GM12878 (cell line): ENCODE measurements at regions not wholly inside any gene's neighbourhood (a gene's known extent, or its start where the extent isn't known, plus 50 kb on each side); places are given as distances from the start of the nearest gene placed in this dataset.

ENCODE experiments used
- ATAC-seq: fragments of 200-7000 bp; cut with Tn5 transposase; 3 replicates; pipeline ENCODE4 v1.9.1; 2020; ENCODE audit warnings: mild to moderate bottlenecking, moderate library complexity
- BruUV-seq: library from RNA; stranded (reverse); fragments of 400-500 nt; replicated peaks from 2 replicates; lab custom pipeline; 2021; lab: Mats Ljungman, UMichigan
- CTCF ChIA-PET: fragments of 300-600 bp; sonication (Branson Sonifier 250); formaldehyde crosslinking; extraction: SDS; loops from one replicate; lab custom pipeline; 2021; ENCODE audit warnings: inconsistent platforms; lab: Yijun Ruan, JAX
- POLR2A ChIA-PET: fragments of 350-600 bp; formaldehyde crosslinking; extraction: SDS; loops from one replicate; lab custom pipeline; 2021; ENCODE audit warnings: inconsistent platforms; lab: Charles Lee
- RAD21 ChIA-PET: fragments of 300-600 bp; sonication (Branson Sonifier 250); formaldehyde crosslinking; loops from one replicate; lab custom pipeline; 2023; ENCODE audit warnings: antibody characterized with exemption; ENCODE audit not compliant: unreplicated experiment; lab: Charles Lee
- SMC1A ChIA-PET: fragments of 300-600 bp; sonication (Branson Sonifier 250); formaldehyde crosslinking; loops from one replicate; lab custom pipeline; 2023; ENCODE audit not compliant: unreplicated experiment, uncharacterized antibody; lab: Charles Lee
- DNase-seq: peaks from one replicate; pipeline ENCODE4 v3.0.0-alpha.2; 2011; ENCODE audit warnings: low read depth, low spot score
- FAIRE-seq: peaks from 3 replicates; lab custom pipeline; 2011; peaks lifted over from hg19 to GRCh38; lab: Jason Lieb, UNC
- H2AFZ ChIP-seq: 2 replicates; pipeline ENCODE4 v1.6.0; 2011; ENCODE audit warnings: low read depth, low read length, control low read depth; ENCODE audit not compliant: control insufficient read depth
- H3K27ac ChIP-seq: 2 replicates; pipeline ENCODE4 v1.5.1; 2011; ENCODE audit warnings: control low read depth; ENCODE audit not compliant: control insufficient read depth, insufficient read depth
- H3K27me3 ChIP-seq, 2 experiments: replicated peaks in 1 of 2; 2 replicates each; pipeline versions ENCODE4 v1.6.0 to v1.6.1; 2011; ENCODE audit warnings: low read length in 1 of 2; ENCODE audit not compliant: control insufficient read depth in 2 of 2, insufficient read depth in 2 of 2
- H3K36me3 ChIP-seq, 2 experiments: 2 replicates each; pipeline ENCODE4 v1.5.1; 2011; ENCODE audit warnings: low read length in 1 of 2; ENCODE audit not compliant: control insufficient read depth in 2 of 2, insufficient read depth in 2 of 2
- H3K4me1 ChIP-seq: 2 replicates; pipeline ENCODE4 v1.6.1; 2011; ENCODE audit warnings: mild to moderate bottlenecking, low read length, moderate library complexity, mixed read lengths; ENCODE audit not compliant: control insufficient read depth, insufficient read depth
- H3K4me2 ChIP-seq: 2 replicates; pipeline ENCODE4 v1.6.0; 2011; ENCODE audit warnings: control low read depth; ENCODE audit not compliant: control insufficient read depth, insufficient read depth
- H3K4me3 ChIP-seq: fragments of 200-600 bp; sonication (generic); 2 replicates; pipeline ENCODE4 v1.5.1; 2016
- H3K79me2 ChIP-seq: 2 replicates; pipeline ENCODE4 v1.6.0; 2011; ENCODE audit warnings: low read length; ENCODE audit not compliant: control insufficient read depth, insufficient read depth
- H3K9ac ChIP-seq: 2 replicates; pipeline ENCODE4 v1.8.0; 2011; ENCODE audit warnings: low read length, control low read depth, mixed read lengths; ENCODE audit not compliant: control insufficient read depth, insufficient read depth
- H3K9me3 ChIP-seq: replicated peaks from 3 replicates; pipeline ENCODE4 v1.5.1; 2011; ENCODE audit warnings: mild to moderate bottlenecking, low read length; ENCODE audit not compliant: control insufficient read depth, insufficient read depth
- H4K20me1 ChIP-seq: 2 replicates; pipeline ENCODE4 v1.6.0; 2011; ENCODE audit not compliant: control insufficient read depth, insufficient read depth
- ATF3 ChIP-seq: IDR thresholded peaks from 2 replicates; pipeline ENCODE4 v1.6.1; 2011; ENCODE audit warnings: low read depth, mild to moderate bottlenecking, low read length, moderate library complexity, borderline replicate concordance; ENCODE audit errors: extremely low read depth
- CBFB ChIP-seq: IDR thresholded peaks from 2 replicates; pipeline ENCODE4 v1.6.1; 2016; ENCODE audit warnings: antibody characterized with exemption, low read depth
- CEBPB ChIP-seq, 2 experiments: fragments of 150-350 bp in 1 of 2; IDR thresholded peaks; 2 replicates each; pipeline ENCODE4 v1.6.1; 2012 to 2014; ENCODE audit warnings: low read depth in 2 of 2, low read length in 2 of 2, borderline replicate concordance in 1 of 2, inconsistent platforms in 1 of 2
- CREM ChIP-seq: IDR thresholded peaks from 2 replicates; pipeline ENCODE4 v1.6.1; 2014; ENCODE audit warnings: antibody characterized with exemption, low read depth
- E4F1 ChIP-seq: fragments of 450-650 bp; IDR thresholded peaks from 2 replicates; pipeline ENCODE4 v1.6.1; 2018; ENCODE audit warnings: borderline replicate concordance, mild to moderate bottlenecking; ENCODE audit not compliant: partially characterized antibody
- EGR1 ChIP-seq, 2 experiments: IDR thresholded peaks; 1 replicate in 1 of 2; 2 replicates in 1 of 2; pipeline ENCODE4 v1.6.1; 2011 to 2012; ENCODE audit warnings: low read depth in 2 of 2, low read length in 2 of 2, borderline replicate concordance in 1 of 2, mild to moderate bottlenecking in 1 of 2, moderate library complexity in 1 of 2
- JUNB ChIP-seq: IDR thresholded peaks from 2 replicates; pipeline ENCODE4 v1.6.1; 2016; ENCODE audit warnings: antibody characterized with exemption, mild to moderate bottlenecking
- JUND ChIP-seq: IDR thresholded peaks from 2 replicates; pipeline ENCODE4 v1.6.1; 2012; ENCODE audit warnings: low read depth, mild to moderate bottlenecking, low read length, improper control_type of control experiment, moderate library complexity
- NR2C1 ChIP-seq: fragments of 450-650 bp; IDR thresholded peaks from 2 replicates; pipeline ENCODE4 v1.6.1; 2017; ENCODE audit warnings: antibody characterized with exemption, mild to moderate bottlenecking, moderate library complexity
- NR2F1 ChIP-seq: fragments of 450-650 bp; conservative IDR thresholded peaks from 2 replicates; pipeline ENCODE4 v1.6.1; 2017; ENCODE audit warnings: mild to moderate bottlenecking
- PKNOX1 ChIP-seq: fragments of 450-650 bp; IDR thresholded peaks from 2 replicates; pipeline ENCODE4 v1.6.1; 2016; ENCODE audit warnings: mild to moderate bottlenecking
- SIN3A ChIP-seq: IDR thresholded peaks from 2 replicates; pipeline ENCODE4 v1.6.1; 2012; ENCODE audit warnings: low read depth, low read length, improper control_type of control experiment
- ZNF217 ChIP-seq: fragments of 450-650 bp; IDR thresholded peaks from 2 replicates; pipeline ENCODE4 v1.6.1; 2017; ENCODE audit warnings: antibody characterized with exemption, mild to moderate bottlenecking
- ZNF274 ChIP-seq: IDR thresholded peaks from one replicate; pipeline ENCODE4 v1.8.0; 2011; ENCODE audit not compliant: insufficient read length, insufficient read depth
- WGBS: methylation state at CpG from one replicate; pipeline ENCODE4 v1.1.6; 2016; ENCODE audit warnings: low lambda C conversion rate; ENCODE audit not compliant: insufficient replicate concordance, insufficient coverage; ENCODE audit errors: missing lambda C conversion rate; 5-methylcytosine and 5-hydroxymethylcytosine counted together
- in situ Hi-C: fragments of 300-500 bp; cut with MboI; formaldehyde crosslinking; loops from 9 replicates; pipeline ENCODE4 v1.14.3; 2018; ENCODE audit warnings: mixed read lengths
- intact Hi-C: fragments of 100-400 bp; cut with micrococcal nuclease; formaldehyde crosslinking; loops from one replicate; pipeline ENCODE4 v1.14.2; 2022; ENCODE audit not compliant: unreplicated experiment
- TF ChIP-seq, protein P1 (sequence below): IDR thresholded peaks from 2 replicates; pipeline ENCODE4 v1.6.1; 2011; ENCODE audit warnings: borderline replicate concordance, low read depth, mild to moderate bottlenecking, moderate library complexity, mixed read lengths, low read length; ENCODE audit not compliant: insufficient read depth; ENCODE audit errors: extremely low read length

DNA sequence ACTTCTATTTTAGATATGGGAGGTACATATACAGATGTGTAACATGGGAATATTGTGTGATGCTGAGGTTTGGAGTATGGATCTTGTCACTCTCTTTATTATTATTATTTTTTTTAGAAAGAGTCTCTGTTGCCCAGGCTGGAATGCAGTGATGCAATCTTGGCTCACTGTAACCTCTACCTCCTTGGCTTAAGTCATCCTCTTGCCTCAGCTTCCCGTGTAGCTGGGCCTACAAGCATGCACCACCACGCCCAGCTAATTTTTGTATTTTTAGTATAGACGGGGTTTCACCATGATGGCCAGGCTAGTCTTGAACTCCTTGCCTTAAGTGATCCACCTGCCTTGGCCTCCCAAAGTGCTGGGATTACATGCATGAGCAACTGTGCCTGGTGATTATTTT, 138.4 kb upstream of the SLC28A3 start (continued):
- TF ChIP-seq, protein P1, sequence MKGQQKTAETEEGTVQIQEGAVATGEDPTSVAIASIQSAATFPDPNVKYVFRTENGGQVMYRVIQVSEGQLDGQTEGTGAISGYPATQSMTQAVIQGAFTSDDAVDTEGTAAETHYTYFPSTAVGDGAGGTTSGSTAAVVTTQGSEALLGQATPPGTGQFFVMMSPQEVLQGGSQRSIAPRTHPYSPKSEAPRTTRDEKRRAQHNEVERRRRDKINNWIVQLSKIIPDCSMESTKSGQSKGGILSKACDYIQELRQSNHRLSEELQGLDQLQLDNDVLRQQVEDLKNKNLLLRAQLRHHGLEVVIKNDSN: no peak
- TF ChIP-seq ZNF274: no peak
- TF ChIP-seq E4F1: no peak
- no peak for TF ChIP-seq CBFB
- no peak for TF ChIP-seq PKNOX1
- TF ChIP-seq NR2F1: no peak
- no peak for TF ChIP-seq ZNF217

- TF ChIP-seq NR2C1: no peak
- TF ChIP-seq JUNB: no peak
- TF ChIP-seq CREM: no peak
- no peak for TF ChIP-seq JUND
- no peak for TF ChIP-seq EGR1 (IDR thresholded peaks at IDR 0.05; ENCODE audit: borderline replicate concordance in 1 of 2, low read depth in 2 of 2, low read length in 2 of 2)
- no peak for TF ChIP-seq ATF3
- TF ChIP-seq SIN3A: no peak
- TF ChIP-seq CEBPB (IDR thresholded peaks at IDR 0.05; ENCODE audit: borderline replicate concordance in 1 of 2, low read depth in 2 of 2, low read length in 2 of 2): no peak
- no peaks in the 10 kb centered on the region for H3K4me1 ChIP-seq
- POLR2A ChIA-PET: no interaction called here
- SMC1A ChIA-PET: no interaction called here
- no peaks in the 10 kb centered on the region; the same call in 2 of the 3 replicates for H3K9me3 ChIP-seq
- RAD21 ChIA-PET: no interaction called here
- 62% methylated on average over 9 of the region's 9 CpGs for WGBS
- no peak overlapping the region for H3K4me3 ChIP-seq
- BruUV-seq: no TSS peak
- no peak overlapping the region for H3K4me2 ChIP-seq
- no peak overlapping the region for H2AFZ ChIP-seq
- ATAC-seq (no peak), FAIRE-seq (no peak), DNase-seq (no peak)
- no peaks in the 10 kb centered on the region for H3K79me2 ChIP-seq
- in situ Hi-C loops: no loop called here
- H3K9ac ChIP-seq: no peak overlapping the region
- intact Hi-C loops: no loop called here
- no peaks in the 10 kb centered on the region for H3K36me3 ChIP-seq
- H4K20me1 ChIP-seq: no peaks in the 10 kb centered on the region
- H3K27me3 ChIP-seq: no peaks in the 10 kb centered on the region; a peak in 1 of 4 replicates
- CTCF ChIA-PET: no interaction called here
- H3K27ac ChIP-seq: no peak overlapping the region
Measured at GRCh38 chr9:84480071-84480470, 139.5 kb upstream of the SLC28A3 start.
